Ascending aorta (tissue), 2 donors: ENCODE measurements at regions not wholly inside any gene's neighbourhood (a gene's known extent, or its start where the extent isn't known, plus 50 kb on each side); places are given as distances from the start of the nearest gene placed in this dataset.

Experiments used
- DNase-seq, 2 donors: peaks; one replicate each; pipeline ENCODE4 v3.0.0-alpha.2; 2019; ENCODE audit warnings: low spot score in 2 of 2
- H3K27ac ChIP-seq, 2 donors: fragments of 200-600 bp; sonication (generic); one replicate each; pipeline ENCODE4 v1.5.1; 2016 to 2017; ENCODE audit warnings: mild to moderate bottlenecking in 1 of 2
- H3K27me3 ChIP-seq: fragments of 200-600 bp; sonication (generic); one replicate; pipeline ENCODE4 v1.5.1; 2017
- H3K36me3 ChIP-seq, 2 donors: fragments of 200-600 bp; sonication (generic); one replicate each; pipeline ENCODE4 v1.5.1; 2016
- H3K4me1 ChIP-seq, 2 donors: fragments of 200-600 bp; sonication (generic); one replicate each; pipeline ENCODE4 v1.5.1; 2016 to 2017; ENCODE audit warnings: mild to moderate bottlenecking in 1 of 2
- H3K4me3 ChIP-seq, 2 donors: fragments of 200-600 bp; sonication (generic); one replicate each; pipeline ENCODE4 v1.5.1; 2016 to 2017; ENCODE audit warnings: mild to moderate bottlenecking in 1 of 2
- H3K9me3 ChIP-seq, 2 donors: fragments of 200-600 bp; sonication (generic); one replicate each; pipeline ENCODE4 v1.5.1; 2016
- CTCF ChIP-seq, 3 experiments: fragments of 200-600 bp in 2 of 3; fragments of 450-650 bp in 1 of 3; sonication (generic) in 2 of 3; IDR thresholded peaks; one replicate each; pipeline ENCODE4 v1.5.1; 2016 to 2019; ENCODE audit warnings: antibody characterized with exemption in 3 of 3, mild to moderate bottlenecking in 1 of 3, moderate library complexity in 1 of 3
- intact Hi-C: fragments of 100-400 bp; cut with DNase I; formaldehyde crosslinking; loops from one replicate; pipeline ENCODE4 v1.15.1; 2023

DNA sequence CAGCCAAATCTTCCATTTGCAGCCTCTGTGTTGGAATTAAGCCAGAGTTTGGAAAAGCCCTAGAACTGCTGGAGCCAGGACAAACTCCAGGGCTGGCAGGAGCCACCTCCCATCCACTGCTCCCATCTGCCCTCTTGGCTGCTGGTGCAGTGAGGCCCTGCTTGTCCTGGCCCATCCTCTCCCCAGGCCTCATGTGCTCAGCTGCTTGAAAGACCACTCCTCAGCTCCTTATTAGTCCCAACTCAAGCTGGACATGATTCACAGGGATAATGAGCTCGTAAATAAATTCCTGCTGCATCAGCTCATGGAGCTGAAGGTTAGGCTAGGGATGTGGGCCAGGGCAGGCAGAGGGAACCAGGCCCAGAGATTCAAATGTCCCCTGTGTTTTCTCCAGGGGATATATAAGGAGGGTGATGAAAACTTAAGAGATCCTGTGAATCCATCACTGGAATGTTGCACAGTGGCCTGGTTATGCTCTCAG, 282.8 kb downstream of the RPS24 start:
- Histone ChIP-seq H3K9me3 (no peaks in the 10 kb centered on the region), H3K36me3 (no peaks in the 10 kb centered on the region), H3K4me1 (peaks cover 6 to 10% of the 10 kb centered on the region in 2 donors), H3K4me3 (no peak overlapping the region), H3K27me3 (no peaks in the 10 kb centered on the region), H3K27ac (peak overlapping the region; percentile 46 to 56)
- DNase-seq: peak in 1 of 2 donors; percentile 59
- no peak for TF ChIP-seq CTCF (IDR thresholded peaks at IDR 0.05)
- intact Hi-C loops: no loop called here

- no peak for TF ChIP-seq CTCF (IDR thresholded peaks at IDR 0.05)
- Histone ChIP-seq H3K27ac (no peak overlapping the region), H3K27me3 (no peaks in the 10 kb centered on the region), H3K4me1 (peaks cover 6 to 10% of the 10 kb centered on the region in 2 donors), H3K9me3 (no peaks in the 10 kb centered on the region), H3K36me3 (no peaks in the 10 kb centered on the region), H3K4me3 (no peak overlapping the region)
- DNase-seq: peak in 1 of 2 donors; percentile 30
- intact Hi-C loops: no loop called here
Measured at GRCh38 chr10:78318305-78318704, 284.6 kb downstream of the RPS24 start.

- H3K9me3 ChIP-seq: no peaks in the 10 kb centered on the region
- H3K4me1 ChIP-seq: peaks cover 6 to 10% of the 10 kb centered on the region in 2 donors
- no peak overlapping the region for H3K4me3 ChIP-seq
- peak in 1 of 2 donors; percentile 41 for DNase-seq
- no peaks in the 10 kb centered on the region for H3K27me3 ChIP-seq
- TF ChIP-seq CTCF (IDR thresholded peaks at IDR 0.05): no peak
- H3K36me3 ChIP-seq: no peaks in the 10 kb centered on the region
- no peak overlapping the region for H3K27ac ChIP-seq
- intact Hi-C loops: no loop called here
Measured at GRCh38 chr10:78319371-78319770, 285.7 kb downstream of the RPS24 start.

DNA sequence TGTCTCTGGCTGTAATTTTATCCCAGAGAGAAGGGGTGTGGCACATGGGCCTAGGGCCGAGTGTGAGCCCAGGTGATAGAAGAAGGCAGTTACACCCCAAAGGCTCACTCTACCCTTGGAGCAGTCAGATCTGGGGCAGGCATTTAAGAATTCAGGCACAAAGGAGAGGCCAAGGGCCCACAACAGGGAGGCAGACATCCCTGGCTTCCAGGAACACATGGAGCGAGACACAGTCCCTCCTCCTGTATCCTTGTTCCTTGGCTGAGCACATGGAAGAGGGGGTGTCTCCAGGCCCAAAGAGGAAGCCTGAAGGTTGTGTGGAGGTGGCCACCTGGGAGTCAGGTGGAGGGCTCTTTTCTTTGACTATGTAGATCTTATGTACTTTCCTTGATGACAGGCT, 286.2 kb downstream of the RPS24 start:
- H3K36me3 ChIP-seq: no peaks in the 10 kb centered on the region
- H3K4me1 ChIP-seq: peaks cover 6 to 10% of the 10 kb centered on the region in 2 donors
- no peaks in the 10 kb centered on the region for H3K27me3 ChIP-seq
- intact Hi-C loops: no loop called here
- H3K9me3 ChIP-seq: no peaks in the 10 kb centered on the region
- peak in 1 of 2 donors; percentile 40 for DNase-seq
- no peak overlapping the region for H3K4me3 ChIP-seq
- no peak for TF ChIP-seq CTCF (IDR thresholded peaks at IDR 0.05)
- no peak overlapping the region for H3K27ac ChIP-seq

GRCh38 chr10:78320506-78320905, 286.8 kb downstream of the RPS24 start:
- DNase-seq: no peak

More at GRCh38 chr10:78320506-78320905, 286.8 kb downstream of the RPS24 start:
- Histone ChIP-seq H3K9me3 (peaks cover 0 to 2% of the 10 kb centered on the region in 2 donors), H3K27ac (no peak overlapping the region), H3K36me3 (no peaks in the 10 kb centered on the region), H3K4me3 (no peak overlapping the region), H3K4me1 (peaks cover 6 to 10% of the 10 kb centered on the region in 2 donors), H3K27me3 (no peaks in the 10 kb centered on the region)
- TF ChIP-seq CTCF (IDR thresholded peaks at IDR 0.05): no peak
- intact Hi-C loops: no loop called here
